Suprapubic skin (tissue), 4 donors: ENCODE measurements at regions not wholly inside any gene's neighbourhood (a gene's known extent, or its start where the extent isn't known, plus 50 kb on each side); places are given as distances from the start of the nearest gene placed in this dataset.

Experiments used
- DNase-seq, 2 donors: peaks; one replicate each; pipeline ENCODE4 v3.0.0-alpha.2; 2019; ENCODE audit warnings: low spot score in 2 of 2
- H3K27ac ChIP-seq: fragments of 200-600 bp; sonication (generic); one replicate; pipeline ENCODE4 v1.5.1; 2019
- H3K27me3 ChIP-seq: fragments of 200-600 bp; sonication (generic); one replicate; pipeline ENCODE4 v1.5.1; 2019
- H3K36me3 ChIP-seq: fragments of 200-600 bp; sonication (generic); one replicate; pipeline ENCODE4 v1.5.1; 2019
- H3K4me1 ChIP-seq: fragments of 200-600 bp; sonication (generic); one replicate; pipeline ENCODE4 v1.5.1; 2019
- H3K4me3 ChIP-seq: fragments of 200-600 bp; sonication (generic); one replicate; pipeline ENCODE4 v1.5.1; 2019; ENCODE audit warnings: mild to moderate bottlenecking
- H3K9me3 ChIP-seq: fragments of 200-600 bp; sonication (generic); one replicate; pipeline ENCODE4 v1.5.1; 2019
- EP300 ChIP-seq: sonication (generic); formaldehyde crosslinking; IDR thresholded peaks from one replicate; pipeline ENCODE4 v1.6.1; 2017; ENCODE audit warnings: antibody characterized with exemption
- POLR2A ChIP-seq, 2 donors: fragments of 450-650 bp; IDR thresholded peaks; one replicate each; pipeline ENCODE4 v1.6.1; 2017; ENCODE audit warnings: antibody characterized with exemption in 2 of 2, mild to moderate bottlenecking in 2 of 2, moderate library complexity in 2 of 2
- POLR2AphosphoS5 ChIP-seq, 3 donors: sonication (generic); formaldehyde crosslinking; IDR thresholded peaks; one replicate each; pipeline ENCODE4 v1.6.1; 2017; ENCODE audit warnings: antibody characterized with exemption in 3 of 3
- WGBS: methylation state at CpG from one replicate; pipeline ENCODE4 v1.1.5; 2018; 5-methylcytosine and 5-hydroxymethylcytosine counted together
- TF ChIP-seq, protein P1 (sequence below), 2 donors: fragments of 200-600 bp in 1 of 2; fragments of 450-650 bp in 1 of 2; sonication (generic) in 1 of 2; IDR thresholded peaks; one replicate each; pipeline ENCODE4 v1.5.1; 2016 to 2019; ENCODE audit warnings: antibody characterized with exemption in 2 of 2, mild to moderate bottlenecking in 1 of 2, moderate library complexity in 1 of 2

DNA sequence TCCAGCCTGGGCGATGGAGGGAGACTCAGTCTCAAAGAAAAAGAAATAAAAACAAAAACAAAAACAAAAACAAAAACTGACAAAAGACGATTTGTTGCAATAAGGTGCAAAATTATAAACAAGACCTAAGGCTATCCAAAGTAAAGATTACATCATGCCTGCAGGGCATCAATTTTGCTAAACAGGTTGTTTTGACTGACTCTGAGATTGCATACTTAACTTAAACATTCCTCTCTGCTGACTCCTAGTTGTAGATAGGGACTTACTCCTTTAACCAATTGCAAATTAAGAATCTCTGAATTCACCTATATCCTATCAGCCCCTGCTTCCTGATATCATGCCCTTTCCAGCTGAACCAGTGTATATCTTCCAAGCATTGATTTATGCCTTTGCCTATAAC, 2687.3 kb downstream of the PCDH7 start:
- Histone ChIP-seq H3K4me1 (no peaks in the 10 kb centered on the region), H3K36me3 (no peaks in the 10 kb centered on the region), H3K27me3 (no peaks in the 10 kb centered on the region), H3K9me3 (no peaks in the 10 kb centered on the region), H3K27ac (no peak overlapping the region), H3K4me3 (no peak overlapping the region)
- no peak for DNase-seq
- no peak for TF ChIP-seq POLR2AphosphoS5 (IDR thresholded peaks at IDR 0.05)
- 73% methylated on average over 2 of the region's 2 CpGs for WGBS

DNA sequence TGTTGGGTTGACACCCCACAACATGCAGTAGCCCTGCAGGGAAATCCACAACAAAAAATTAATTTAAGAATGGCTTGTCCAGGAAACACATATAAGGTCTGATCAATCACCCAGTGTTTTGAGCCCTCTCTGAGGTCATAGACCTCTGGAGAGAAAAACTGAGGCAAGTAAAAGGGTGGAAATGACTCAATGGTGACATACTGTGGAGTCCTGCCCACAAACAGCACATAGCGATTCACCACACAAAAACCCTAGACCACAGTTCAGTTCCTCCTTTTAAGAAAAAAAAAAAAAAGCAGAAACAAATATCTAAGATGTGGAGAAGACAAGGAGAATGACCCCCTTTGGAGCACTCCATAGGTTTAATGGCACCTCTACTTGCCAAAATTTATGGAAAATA, 2691.0 kb downstream of the PCDH7 start:
- Histone ChIP-seq H3K9me3 (no peaks in the 10 kb centered on the region), H3K36me3 (no peaks in the 10 kb centered on the region), H3K4me3 (no peak overlapping the region), H3K4me1 (no peaks in the 10 kb centered on the region), H3K27ac (no peak overlapping the region), H3K27me3 (no peaks in the 10 kb centered on the region)
- no peak for TF ChIP-seq EP300
- TF ChIP-seq, protein P1, sequence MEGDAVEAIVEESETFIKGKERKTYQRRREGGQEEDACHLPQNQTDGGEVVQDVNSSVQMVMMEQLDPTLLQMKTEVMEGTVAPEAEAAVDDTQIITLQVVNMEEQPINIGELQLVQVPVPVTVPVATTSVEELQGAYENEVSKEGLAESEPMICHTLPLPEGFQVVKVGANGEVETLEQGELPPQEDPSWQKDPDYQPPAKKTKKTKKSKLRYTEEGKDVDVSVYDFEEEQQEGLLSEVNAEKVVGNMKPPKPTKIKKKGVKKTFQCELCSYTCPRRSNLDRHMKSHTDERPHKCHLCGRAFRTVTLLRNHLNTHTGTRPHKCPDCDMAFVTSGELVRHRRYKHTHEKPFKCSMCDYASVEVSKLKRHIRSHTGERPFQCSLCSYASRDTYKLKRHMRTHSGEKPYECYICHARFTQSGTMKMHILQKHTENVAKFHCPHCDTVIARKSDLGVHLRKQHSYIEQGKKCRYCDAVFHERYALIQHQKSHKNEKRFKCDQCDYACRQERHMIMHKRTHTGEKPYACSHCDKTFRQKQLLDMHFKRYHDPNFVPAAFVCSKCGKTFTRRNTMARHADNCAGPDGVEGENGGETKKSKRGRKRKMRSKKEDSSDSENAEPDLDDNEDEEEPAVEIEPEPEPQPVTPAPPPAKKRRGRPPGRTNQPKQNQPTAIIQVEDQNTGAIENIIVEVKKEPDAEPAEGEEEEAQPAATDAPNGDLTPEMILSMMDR (IDR thresholded peaks at IDR 0.05), result no peak
- no peak for TF ChIP-seq POLR2AphosphoS5 (IDR thresholded peaks at IDR 0.05)
- no peak for TF ChIP-seq POLR2A (IDR thresholded peaks at IDR 0.05)
- no peak for DNase-seq
- 71% methylated on average over 1 of the region's 1 CpG for WGBS

DNA sequence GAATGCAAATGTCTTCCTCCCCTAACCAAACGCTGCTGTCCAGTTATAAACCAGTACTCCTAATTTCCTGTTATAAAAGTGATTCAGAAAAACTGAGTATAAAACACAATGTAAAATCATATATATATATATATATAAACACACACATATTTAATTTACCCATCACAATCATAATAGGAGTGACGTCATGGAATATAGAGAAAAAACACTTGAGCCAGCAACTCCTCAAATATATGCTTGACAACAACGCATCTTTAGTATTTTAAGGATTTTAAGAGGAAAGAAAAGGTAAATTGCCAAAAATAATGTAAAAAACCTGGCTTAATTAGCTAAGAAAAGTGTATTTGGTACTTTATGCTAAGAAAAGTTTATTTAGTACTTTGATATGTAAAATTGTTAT, 2701.7 kb downstream of the PCDH7 start:
- DNase-seq, result no peak
- TF ChIP-seq, protein P1 (IDR thresholded peaks at IDR 0.05), result no peak
- no peak overlapping the region for H3K4me3 ChIP-seq
- 89% methylated on average over 3 of the region's 3 CpGs for WGBS
- no peaks in the 10 kb centered on the region for H3K36me3 ChIP-seq
- no peak overlapping the region for H3K27ac ChIP-seq
- no peaks in the 10 kb centered on the region for H3K4me1 ChIP-seq
- H3K27me3 ChIP-seq, result no peaks in the 10 kb centered on the region
- H3K9me3 ChIP-seq, result no peaks in the 10 kb centered on the region

DNA sequence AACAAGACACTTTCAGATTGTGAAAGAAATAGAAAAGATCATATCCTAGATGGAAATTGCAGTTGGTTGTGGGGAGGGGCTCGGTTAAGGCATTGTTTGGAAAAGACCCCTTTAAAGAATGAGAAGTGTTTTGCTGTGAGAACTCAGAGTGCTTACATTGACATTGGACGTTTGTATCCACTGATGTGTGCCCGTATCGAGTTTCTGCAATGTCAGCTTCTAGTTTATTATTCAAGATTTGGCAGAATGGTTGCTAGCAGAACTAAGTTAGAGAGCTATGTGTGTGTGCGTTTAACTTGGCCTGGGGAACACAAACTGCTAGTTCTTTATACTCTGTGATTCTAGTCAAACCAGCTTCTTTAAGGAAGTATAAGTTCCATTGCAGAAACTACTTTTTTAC, 2702.5 kb downstream of the PCDH7 start:
- no peaks in the 10 kb centered on the region for H3K4me1 ChIP-seq
- no peak for DNase-seq
- H3K27me3 ChIP-seq, result no peaks in the 10 kb centered on the region
- 44% methylated on average over 5 of the region's 5 CpGs for WGBS
- H3K27ac ChIP-seq, result no peak overlapping the region
- no peak overlapping the region for H3K4me3 ChIP-seq
- H3K36me3 ChIP-seq, result no peaks in the 10 kb centered on the region
- H3K9me3 ChIP-seq, result no peaks in the 10 kb centered on the region
- TF ChIP-seq POLR2AphosphoS5 (IDR thresholded peaks at IDR 0.05), result no peak
- TF ChIP-seq EP300, result no peak
- TF ChIP-seq, protein P1 (IDR thresholded peaks at IDR 0.05), result no peak
- TF ChIP-seq POLR2A (IDR thresholded peaks at IDR 0.05), result no peak

DNA sequence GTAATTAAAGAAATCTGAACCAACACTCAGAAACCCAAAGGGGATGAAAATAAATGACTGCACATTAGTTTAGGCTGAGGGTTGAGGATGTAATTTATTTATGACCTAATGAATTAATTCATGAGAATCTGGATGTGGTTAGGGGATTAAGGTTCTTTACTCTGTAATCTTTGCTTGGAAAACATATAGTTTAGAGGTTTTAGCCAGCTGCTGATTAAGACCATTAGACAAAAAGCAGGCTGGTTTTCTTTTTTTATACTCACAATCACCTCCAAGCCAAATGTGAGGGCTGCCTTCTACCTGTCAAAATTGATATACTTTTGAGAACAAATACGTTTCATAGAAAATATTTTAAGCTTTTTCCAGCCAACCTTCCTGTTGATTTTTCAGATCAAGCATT, 2705.8 kb downstream of the PCDH7 start:
- H3K27me3 ChIP-seq, result no peaks in the 10 kb centered on the region
- TF ChIP-seq EP300 (no peak), POLR2A (IDR thresholded peaks at IDR 0.05) (no peak), POLR2AphosphoS5 (IDR thresholded peaks at IDR 0.05) (no peak)
- TF ChIP-seq, protein P1 (IDR thresholded peaks at IDR 0.05), result no peak
- no peaks in the 10 kb centered on the region for H3K9me3 ChIP-seq
- H3K4me1 ChIP-seq, result no peaks in the 10 kb centered on the region
- no peak for DNase-seq
- no peaks in the 10 kb centered on the region for H3K36me3 ChIP-seq
- WGBS, result 30% methylated on average over 1 of the region's 1 CpG
- no peak overlapping the region for H3K4me3 ChIP-seq
- no peak overlapping the region for H3K27ac ChIP-seq

DNA sequence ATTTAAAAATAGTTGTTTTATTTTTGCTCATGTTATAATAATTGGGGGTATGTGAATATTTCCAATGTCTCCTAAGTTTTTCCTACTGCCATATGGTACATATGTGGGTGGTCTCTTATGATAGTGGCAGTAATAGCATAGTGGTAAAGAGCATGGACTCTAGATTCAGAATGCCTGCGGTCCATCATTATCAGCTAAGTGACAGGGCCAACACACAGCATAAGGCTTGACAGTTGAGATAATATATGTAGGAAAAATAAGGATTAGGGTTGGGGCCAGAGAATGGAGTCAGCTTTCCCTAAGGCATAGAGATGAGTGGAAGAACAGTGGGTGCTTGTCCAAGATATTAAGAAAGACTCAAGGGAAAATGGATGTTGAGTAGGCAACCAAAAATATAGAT, 2707.5 kb downstream of the PCDH7 start:
- H3K9me3 ChIP-seq, result no peaks in the 10 kb centered on the region
- DNase-seq, result no peak
- no peaks in the 10 kb centered on the region for H3K4me1 ChIP-seq
- WGBS, result 73% methylated on average over 1 of the region's 1 CpG
- no peak overlapping the region for H3K4me3 ChIP-seq
- H3K27me3 ChIP-seq, result no peaks in the 10 kb centered on the region
- H3K27ac ChIP-seq, result no peak overlapping the region
- no peaks in the 10 kb centered on the region for H3K36me3 ChIP-seq
- TF ChIP-seq, protein P1 (IDR thresholded peaks at IDR 0.05), result no peak
- TF ChIP-seq POLR2AphosphoS5 (IDR thresholded peaks at IDR 0.05) (no peak), POLR2A (IDR thresholded peaks at IDR 0.05) (no peak), EP300 (no peak)
